GM21390 (cell line): ENCODE measurements at regions not wholly inside any gene's neighbourhood (a gene's known extent, or its start where the extent isn't known, plus 50 kb on each side); places are given as distances from the start of the nearest gene placed in this dataset.
"Not testable (repeated sequence)": the region's sequence is repeated elsewhere in the genome, so short reads cannot be mapped to it uniquely, and the experiment has no call there.

Experiments used
- ATAC-seq: cut with Tn5 transposase; IDR thresholded peaks from one replicate; pipeline ENCODE4 v1.9.1; 2021; ENCODE audit not compliant: unreplicated experiment

DNA sequence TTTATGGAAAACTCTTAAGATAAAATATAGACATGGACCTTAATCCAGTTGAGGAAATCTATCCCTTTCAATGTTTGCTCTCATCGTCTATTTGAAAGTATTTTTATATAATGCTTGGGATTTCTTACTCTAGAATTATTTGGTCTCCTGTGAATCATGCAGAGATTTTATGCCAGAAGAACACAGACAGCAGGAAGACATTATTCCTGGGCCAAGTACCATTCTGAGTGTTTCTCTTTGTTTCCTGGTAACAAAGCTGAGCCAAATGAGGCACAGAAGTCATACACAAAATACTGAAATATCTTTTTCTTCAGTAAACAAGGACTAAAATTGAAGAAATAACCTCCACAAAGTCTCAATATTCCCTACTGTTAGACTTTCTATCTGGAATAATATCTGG lies 538.2 kb upstream of the EYS start:
- ATAC-seq: no peak

DNA sequence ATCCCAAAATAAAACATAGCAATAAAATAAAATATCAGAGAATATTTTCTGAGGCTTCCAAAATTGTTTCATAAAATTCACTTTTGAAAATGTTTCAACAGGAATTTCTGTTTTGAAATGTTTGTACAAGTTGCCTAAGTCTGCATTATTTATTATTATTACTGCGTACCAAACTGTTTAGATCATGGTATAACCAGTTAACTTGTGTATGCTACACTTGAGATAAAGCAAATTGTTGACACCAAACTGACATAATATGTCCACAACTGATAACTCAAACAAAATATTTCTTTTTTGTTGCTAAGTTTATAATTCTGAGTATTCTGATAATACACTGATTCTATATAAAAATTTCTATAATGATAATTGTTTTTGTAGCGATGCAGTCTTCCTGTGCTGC lies 531.8 kb upstream of the EYS start:
- no peak for ATAC-seq

DNA sequence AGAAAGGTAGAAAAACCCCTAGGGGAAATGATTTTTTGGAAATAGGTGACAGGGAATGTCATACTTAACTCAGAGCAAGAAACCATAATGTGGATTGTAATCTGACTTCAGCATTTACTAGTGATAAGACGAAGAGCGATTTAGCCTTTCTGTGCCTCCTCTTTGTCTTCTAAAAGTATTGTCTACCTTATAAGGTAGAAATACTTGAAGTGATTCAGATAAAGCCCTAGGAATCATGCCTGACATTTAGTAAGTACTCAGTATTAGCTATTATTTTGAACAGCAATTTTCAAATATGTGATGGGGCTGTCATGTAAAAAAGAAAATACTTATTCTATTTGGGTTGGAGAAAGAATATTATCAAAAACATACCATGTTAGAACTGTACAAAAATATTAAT lies 525.9 kb upstream of the EYS start:
- ATAC-seq: no peak

DNA sequence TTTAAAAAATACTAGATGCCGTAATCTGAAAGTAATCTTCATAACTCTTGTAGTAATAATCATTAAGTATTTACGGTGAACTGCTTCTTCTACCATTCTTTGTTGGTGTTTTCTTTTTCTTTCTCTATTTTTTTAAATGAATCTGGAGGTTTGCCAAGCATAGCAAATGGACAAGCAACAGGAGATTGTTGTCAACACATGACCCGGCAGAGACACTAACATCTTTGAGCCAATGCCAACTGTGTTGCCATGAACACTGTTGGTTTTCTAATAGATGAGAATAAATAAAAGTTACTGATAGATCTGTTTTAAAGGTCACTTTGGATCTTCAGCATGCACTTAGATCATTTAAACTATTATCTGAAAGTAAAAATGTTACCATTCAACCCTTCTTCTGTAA lies 523.6 kb upstream of the EYS start:
- no peak for ATAC-seq

DNA sequence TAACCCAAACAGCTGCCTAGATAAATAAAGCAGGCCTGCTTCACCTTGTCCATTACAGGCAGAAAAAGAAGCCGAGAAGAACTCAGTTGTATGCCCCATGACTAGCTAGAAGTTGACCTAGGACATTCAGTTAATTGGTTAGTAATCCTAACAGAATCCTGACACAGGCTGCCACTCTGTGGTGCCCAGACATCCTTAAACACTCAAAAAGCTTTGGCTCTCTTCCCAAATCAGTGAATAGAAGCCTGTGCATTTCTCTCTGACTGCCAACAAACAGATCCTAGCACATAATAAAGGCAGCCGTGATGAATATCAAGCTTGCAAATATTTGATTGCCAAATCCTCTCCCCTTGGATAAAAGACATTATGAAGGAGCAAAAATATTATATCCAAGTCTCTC lies 519.1 kb upstream of the EYS start:
- no peak for ATAC-seq

DNA sequence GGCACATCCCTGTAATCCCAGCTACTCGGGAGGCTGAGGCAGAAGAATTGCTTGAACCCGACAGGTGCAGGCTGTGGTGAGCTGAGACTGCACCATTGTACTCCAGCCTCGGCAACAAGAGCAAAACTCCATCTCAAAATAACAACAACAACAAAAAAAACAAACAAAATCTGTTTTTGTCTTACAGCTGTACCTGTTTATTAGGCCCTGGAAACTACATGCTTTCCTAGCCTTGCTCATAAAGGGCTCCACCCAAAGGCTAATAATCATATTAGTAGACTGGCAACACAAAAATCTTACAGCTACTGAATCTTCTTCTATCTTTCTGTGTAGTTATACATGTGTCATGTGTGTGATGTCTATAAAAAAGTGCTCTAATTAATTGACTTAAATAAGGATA lies 503.9 kb upstream of the EYS start:
- ATAC-seq: no peak

DNA sequence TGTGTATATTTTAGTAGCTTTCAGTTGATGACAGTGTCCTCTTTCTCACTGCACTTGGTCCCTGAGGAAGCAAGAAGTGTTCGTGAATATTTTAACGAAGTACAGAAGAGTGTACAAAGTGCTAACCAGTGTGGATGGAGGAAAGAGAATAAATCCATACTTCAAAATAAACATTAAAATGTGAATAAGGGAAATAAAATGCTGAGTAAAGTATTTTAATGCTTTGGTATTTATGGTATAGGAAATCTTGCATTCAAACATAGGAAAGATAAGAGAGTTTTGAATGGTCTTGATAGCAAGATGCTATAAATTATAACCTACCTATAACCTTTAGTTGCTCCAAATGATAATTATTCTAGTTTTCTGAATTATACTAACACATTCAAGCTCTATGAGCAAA lies 493.4 kb upstream of the EYS start:
- no peak for ATAC-seq

DNA sequence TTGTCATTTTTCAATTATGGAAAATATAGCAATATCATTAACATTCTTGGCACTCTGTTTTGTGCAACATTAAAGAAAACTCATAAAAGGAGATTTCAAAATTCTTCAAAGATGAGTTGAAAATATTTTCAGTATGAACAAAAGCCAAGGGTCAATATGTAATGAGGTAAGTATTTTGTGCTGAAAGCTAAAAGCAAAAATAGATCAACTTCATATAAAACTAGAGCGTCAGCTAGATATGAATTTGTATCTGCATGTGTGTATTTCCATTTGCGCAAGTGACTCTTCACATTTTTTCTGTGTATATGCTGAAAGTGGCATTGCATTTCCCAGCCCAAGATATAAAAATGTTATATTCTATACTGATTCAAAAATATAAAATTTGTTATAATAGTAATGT lies 492.1 kb upstream of the EYS start:
- no peak for ATAC-seq

DNA sequence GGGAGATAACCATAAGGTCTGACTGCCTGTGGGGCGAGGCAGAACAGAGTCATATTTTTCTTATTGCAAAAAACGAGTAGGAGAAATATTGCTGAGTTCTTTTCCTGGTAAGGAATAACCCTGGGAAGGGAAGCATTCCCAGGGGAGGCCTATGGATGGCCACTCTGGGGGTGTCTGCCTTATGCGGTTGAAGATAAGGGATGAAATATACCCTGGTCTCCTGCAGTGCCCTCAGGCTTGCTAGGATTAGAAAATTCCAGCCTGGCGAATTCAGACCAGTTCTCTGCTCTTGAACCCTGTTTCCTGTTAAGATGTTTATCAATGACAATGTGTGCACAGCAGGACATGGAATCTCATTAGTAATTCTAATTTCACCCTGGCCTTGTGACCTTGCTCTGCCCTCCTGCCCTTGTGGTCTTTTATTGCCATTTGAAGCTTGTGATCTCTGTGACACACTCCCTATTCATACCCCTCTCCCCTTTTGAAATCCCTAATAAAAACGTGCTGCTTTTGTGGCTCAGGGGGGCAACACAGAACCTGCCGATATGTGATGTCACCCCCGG lies 491.1 kb upstream of the EYS start:
- ATAC-seq: no peak

DNA sequence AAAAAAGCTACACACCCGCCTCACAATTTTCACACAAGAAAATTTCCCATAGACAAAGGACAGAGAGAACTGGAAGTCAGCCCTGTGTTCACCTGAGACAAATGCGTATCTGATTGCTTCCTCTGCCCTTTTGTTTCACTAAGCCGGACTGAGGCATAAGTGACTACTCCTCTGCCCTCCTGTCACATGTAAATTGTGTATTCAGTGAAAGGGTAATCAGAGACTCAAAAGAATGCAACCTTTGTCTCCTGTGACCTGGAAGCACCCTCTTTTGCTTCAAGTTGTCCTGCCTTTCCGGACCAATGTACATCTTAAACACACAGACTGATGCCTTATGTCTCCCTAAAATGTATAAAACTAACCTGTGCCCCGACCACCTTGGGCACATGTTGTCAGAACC lies 483.8 kb upstream of the EYS start:
- no peak for ATAC-seq

DNA sequence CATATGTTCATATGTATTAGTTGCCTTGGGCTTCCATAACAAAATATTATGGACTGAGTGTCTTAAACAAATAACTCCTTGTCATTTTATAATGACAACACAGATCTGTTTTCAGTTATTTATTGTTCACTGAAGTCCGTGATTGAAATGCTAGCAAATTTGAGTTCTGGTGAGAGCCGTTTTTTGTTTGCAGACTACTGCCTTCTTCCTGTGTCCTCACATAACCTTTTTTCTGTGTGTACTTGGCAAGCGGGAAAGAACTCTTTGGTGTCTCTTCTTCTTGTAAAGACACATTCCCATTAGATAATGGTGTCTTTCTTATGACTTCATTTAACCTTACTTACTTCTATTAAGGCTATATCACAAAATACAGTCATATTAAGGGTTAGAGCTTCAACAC lies 482.9 kb upstream of the EYS start:
- no peak for ATAC-seq

DNA sequence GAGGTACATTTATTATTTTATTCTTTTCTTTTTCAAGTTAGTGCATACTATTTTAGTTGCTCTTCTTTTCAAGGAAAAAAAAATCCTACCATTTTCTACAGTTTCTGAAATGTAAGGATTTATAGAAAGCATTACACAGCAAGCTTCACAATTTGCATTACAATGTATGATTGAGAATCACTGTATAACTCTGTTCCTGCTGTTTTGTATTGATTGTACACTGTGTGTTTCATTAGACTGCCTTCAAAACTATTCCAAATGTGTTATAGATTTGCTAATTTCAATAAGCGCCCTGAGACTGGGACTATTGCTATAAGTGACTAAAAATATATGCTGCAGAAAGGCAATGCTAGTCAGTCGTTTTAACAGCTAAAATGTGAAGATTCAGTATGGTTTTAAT lies 479.7 kb upstream of the EYS start:
- no peak for ATAC-seq

DNA sequence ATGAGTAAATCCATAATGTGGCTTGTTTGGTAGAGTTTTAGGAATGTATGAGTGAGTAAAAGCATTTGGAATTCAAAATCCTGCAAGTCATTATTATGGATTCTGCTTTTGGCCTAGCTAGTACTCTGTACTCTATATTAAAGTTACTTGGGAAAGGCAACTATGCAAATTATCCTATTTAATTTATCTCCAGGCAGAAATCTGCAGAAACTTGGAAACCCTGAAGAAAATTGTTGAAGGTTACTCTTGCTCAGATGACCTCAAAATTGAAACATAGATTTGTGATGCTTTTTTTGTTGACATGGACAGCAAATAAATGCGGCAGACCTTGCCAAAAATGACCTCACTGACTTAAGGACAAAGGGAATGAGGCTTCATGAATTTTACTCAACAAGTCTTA lies 477.1 kb upstream of the EYS start:
- ATAC-seq: no peak

DNA sequence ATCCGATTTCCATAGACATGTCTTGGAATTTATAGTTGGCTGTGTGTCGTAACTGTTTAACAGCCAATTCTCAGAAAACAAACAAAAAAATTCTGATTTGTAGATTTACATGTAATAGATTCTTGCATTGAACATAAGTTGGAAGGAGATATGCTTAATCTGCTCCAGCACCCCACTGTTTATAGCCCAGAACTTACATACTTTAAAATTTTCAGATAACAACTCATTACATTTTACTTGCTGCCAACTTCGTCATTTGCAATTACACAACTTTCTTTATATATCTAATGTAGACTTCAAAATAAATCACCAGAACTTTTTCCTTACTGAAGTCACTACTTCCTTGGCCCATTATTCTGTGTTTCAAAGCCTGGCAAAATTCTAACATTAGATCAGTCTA lies 472.3 kb upstream of the EYS start:
- ATAC-seq: no peak

DNA sequence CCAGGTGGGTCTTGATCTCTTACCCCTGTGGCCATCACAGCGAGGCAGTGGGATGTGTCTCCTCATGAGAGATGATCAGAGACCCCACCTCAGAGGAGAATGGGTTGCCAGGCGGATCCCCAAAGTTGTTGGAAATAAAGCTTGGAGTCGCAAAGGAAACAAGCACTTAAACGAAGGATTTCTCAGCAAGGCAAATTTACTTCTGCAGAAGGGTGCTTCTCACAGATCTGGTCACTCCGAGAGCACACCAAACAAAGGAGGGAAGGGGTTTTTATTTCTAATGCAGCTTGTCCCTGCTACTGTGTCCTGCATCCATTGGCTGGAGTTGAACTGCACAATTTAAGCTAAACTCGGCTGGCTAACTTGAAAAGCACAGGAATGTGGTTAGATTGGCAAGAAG lies 466.6 kb upstream of the EYS start:
- no peak for ATAC-seq

DNA sequence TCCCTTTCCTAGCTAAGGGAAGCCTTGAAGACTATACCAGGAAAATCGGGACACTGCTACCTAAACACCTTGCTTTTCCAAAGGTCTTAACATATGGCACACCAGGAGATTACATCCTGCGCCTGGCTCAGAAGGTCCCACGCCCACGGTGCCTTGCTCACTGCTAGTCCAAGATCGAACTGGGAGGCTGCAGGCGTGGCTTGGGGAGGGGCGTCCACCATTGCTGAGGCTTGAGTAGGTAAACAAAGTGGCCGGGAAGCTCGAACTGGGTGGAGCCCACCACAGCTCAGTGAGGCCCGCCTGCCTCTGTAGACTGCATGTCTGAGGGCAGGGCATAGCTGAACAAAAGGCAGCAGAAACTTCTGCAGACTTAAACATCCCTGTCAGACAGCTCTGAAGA lies 459.7 kb upstream of the EYS start:
- ATAC-seq: not testable (repeated sequence)

DNA sequence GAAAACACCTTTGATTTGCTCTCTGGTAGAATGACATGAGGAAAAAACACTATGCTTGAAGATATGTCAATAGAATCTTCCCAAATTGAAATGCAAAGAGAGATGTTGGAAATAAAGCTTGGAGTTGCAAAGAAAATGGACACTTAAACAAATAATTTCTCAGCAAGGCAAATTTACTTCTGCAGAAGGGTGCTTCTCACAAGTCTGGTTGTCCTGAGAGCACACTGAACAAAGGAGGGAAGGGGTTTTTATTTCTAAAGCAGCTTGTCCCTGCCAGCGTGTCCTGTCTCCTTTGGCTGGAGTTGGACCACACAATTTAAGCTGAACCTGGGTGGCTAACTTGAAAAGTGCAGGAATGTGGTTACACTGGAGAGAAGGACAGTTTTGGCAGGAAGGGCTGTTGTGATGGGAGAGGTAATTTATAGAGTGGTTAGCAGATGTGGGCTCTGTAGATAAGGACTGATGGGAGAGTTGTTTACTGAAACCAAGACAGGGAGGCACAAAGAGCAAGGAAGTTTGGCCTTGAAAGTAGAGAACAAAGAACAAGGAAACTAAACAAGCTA lies 454.6 kb upstream of the EYS start:
- ATAC-seq: no peak

DNA sequence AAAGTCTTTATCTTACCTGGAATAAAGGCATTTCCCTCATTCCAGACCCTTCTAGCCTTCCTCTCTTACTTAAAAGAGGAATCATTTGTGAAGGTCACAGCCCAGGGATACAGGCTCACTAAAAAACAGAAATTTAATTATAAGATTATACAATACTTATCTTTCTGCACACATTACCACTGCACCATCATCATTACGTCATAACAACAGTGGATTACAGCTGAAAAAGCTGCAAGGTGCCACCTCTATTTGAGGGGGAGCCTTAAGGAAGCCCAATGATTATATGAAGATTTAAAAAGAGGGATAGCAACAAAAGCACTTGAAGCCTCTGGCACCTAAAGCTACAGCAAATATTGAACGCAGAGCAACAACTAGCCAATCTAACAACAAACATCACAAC lies 452.9 kb upstream of the EYS start:
- no peak for ATAC-seq

DNA sequence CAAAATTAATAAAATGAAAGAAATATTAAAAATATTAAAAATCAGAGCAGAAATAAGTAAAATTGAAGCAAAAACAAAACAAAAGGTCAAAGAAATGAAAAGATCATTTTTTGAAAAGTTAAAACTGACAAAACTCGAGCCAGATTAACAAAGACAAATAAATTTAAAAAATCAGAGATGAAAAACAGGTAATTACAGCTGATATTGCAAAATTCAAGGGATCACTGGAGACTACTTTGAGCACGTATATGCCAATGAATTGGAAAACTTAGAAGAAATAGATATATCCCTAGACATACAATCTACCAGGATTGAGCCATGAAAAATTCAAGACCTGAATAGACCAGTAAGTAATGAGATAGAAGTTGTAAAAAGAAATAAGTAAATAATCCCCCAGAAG lies 446.2 kb upstream of the EYS start:
- ATAC-seq: no peak

DNA sequence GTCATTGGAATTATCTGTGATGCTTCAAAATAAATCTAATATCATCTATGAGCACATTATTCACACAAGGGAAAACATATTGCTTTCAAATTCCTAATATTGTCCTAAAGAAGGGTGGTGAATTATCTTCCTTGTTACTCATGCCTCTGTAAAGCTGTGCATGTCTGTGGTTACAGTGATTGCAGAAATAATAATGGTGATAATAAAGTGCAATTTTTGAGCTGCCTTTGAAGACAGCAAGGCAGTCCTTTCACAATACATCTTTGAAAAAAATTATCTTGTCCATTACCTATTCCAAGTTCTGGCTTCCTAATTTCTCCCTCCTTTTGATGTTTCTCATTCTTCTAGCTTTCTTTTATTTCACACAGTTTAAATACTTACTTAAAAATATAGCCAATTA lies 442.1 kb upstream of the EYS start:
- no peak for ATAC-seq

DNA sequence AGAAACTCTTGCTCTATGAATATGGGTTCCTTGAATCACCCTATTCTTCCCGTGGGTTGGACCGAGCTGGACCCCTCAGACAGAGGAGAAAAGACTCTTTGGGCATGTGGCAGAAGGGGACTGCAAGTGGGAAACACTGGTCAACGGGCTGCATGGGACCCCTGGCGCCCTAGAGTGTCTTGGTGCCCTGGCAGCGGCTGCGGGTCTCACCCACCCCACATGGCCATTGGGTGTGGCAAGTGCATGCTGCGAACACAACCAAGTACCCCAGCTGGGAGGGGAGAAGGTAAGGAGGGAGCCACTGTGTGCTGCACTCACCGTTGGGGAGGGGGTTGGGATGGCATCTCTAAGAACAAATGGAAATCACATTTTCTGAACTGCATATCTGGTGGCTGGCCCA lies 438.8 kb upstream of the EYS start:
- no peak for ATAC-seq

DNA sequence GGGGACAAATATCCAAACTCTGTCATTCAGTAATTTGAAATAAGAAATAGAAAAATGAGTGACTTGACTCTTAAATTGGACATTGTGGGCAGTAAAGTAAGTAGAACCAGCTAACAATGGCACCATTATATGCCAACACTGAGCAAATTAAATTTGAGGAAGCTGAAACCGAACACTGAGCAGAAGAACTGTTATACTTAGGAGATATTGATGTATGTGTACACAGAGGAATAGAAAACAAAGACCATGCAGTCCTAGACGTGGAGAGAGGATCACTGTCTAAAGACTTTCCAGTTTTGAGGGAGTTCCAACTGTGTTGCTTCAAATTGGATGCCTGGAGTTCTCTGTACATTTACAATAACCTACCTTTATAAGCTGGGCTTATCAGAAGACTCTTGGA lies 427.0 kb upstream of the EYS start:
- no peak for ATAC-seq

DNA sequence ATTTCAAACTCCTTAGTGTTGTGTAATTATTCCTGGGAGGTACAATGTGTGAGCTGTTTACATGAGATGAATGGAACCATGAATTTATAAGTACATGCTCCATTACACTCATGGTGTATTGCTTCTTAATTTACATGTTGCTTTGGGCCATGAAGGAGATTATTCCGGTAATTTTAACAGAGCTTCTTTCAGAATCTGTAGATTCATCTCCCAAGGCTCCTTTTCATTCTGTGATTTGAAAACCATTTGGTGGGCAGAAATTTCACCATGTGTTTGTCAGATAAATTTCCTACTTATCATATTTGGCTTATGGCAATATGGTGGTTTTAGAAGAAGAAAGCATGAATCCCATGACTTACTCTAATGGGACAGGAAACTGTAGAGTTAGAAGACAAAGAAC lies 421.6 kb upstream of the EYS start:
- no peak for ATAC-seq

DNA sequence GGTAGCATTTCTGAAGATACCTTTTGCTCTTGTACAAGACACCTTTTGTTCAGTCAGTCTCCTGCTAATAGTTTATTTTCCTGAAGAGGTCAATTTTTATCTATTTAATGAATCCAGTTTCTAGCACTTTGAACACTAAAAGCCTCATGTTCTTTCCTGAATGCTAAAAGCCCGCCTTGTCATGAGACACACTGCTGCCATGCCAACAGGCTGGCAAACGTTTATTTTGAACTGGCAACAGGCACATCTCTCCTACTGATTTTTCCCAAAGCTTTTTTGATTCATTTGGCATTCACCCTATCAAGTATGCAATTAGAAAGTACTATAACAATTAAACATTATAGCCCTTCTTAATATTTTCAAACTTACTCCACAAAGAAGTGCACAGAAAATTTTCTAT lies 421.2 kb upstream of the EYS start:
- ATAC-seq: no peak
